Ovary (tissue), 3 donors: ENCODE measurements at regions not wholly inside any gene's neighbourhood (a gene's known extent, or its start where the extent isn't known, plus 50 kb on each side); places are given as distances from the start of the nearest gene placed in this dataset.

ENCODE experiments used
- POLR2A ChIP-seq: fragments of 450-650 bp; IDR thresholded peaks from one replicate; pipeline ENCODE4 v1.6.1; 2017; ENCODE audit warnings: antibody characterized with exemption, mild to moderate bottlenecking, moderate library complexity
- TF ChIP-seq, protein P1 (sequence below), 3 donors: fragments of 450-650 bp in 2 of 3; fragments of 200-600 bp in 1 of 3; IDR thresholded peaks; one replicate each; pipeline versions ENCODE4 v1.5.1 to v1.8.0; 2016 to 2022; ENCODE audit warnings: antibody characterized with exemption in 3 of 3, mild to moderate bottlenecking in 1 of 3
- donor health status: DM: no; HTN: no; CAD: no.

DNA sequence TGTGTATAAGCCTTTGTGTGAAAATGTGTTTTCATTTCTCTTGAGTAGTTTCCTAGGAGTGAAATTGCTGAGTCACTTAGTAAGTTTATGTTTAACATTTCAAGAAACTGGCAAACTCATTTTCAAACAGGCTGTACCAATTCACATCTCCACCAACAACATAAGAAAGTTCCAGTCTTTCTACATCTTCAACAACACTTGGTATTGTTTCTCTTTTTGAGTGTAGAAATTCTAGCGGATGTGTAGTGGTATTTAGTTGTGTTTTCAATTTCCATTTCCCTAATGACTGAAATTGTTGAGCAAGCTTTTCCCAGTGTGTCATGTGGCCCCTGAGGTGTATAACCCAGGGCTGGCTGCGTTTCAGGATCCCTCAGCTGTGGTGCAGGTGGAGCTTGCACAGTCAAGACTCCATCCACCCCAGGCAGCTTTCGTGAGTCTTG is 258.5 kb downstream of the PDCD6IP start:
- TF ChIP-seq, protein P1, sequence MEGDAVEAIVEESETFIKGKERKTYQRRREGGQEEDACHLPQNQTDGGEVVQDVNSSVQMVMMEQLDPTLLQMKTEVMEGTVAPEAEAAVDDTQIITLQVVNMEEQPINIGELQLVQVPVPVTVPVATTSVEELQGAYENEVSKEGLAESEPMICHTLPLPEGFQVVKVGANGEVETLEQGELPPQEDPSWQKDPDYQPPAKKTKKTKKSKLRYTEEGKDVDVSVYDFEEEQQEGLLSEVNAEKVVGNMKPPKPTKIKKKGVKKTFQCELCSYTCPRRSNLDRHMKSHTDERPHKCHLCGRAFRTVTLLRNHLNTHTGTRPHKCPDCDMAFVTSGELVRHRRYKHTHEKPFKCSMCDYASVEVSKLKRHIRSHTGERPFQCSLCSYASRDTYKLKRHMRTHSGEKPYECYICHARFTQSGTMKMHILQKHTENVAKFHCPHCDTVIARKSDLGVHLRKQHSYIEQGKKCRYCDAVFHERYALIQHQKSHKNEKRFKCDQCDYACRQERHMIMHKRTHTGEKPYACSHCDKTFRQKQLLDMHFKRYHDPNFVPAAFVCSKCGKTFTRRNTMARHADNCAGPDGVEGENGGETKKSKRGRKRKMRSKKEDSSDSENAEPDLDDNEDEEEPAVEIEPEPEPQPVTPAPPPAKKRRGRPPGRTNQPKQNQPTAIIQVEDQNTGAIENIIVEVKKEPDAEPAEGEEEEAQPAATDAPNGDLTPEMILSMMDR (IDR thresholded peaks at IDR 0.05): no peak
- no peak for TF ChIP-seq POLR2A
